ENCODE measurements at regions not wholly inside any gene's neighbourhood (a gene's known extent, or its start where the extent isn't known, plus 50 kb on each side); places are given as distances from the start of the nearest gene placed in this dataset.

DNA sequence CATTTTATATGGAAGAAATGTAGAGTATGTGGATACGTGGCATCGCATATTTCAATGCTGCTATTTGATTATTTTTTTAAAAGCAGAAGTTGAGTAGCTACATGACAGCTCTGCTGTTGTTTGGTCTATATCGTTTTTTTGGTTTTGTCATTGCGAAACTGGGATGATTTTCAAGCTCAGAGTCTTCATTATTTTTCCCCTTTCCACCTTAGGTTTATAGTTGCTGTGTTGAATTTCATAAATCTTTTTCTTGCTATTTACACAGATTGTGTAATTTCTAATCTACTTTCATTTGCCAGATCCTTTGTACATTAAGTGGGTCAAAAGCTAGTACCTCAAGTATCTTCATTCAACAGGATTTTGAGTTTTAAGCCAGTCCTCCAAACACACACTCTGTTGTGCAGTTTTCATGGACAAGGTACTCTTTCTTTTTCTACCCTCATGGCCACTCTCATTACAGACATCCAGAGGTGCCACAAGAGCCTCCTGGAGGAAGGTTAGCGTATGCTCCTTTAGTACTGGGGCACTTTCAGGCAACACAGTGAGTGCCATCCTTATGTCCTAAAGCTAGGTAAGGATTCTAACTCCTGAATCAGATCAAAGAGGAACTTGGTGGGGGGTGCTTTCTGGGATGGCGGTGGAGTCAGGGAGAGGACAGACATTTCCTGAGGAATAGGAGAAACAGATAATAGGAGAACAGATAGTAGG lies 123.2 kb downstream of the FHIP1A start:
- TF ChIP-seq, protein P1, sequence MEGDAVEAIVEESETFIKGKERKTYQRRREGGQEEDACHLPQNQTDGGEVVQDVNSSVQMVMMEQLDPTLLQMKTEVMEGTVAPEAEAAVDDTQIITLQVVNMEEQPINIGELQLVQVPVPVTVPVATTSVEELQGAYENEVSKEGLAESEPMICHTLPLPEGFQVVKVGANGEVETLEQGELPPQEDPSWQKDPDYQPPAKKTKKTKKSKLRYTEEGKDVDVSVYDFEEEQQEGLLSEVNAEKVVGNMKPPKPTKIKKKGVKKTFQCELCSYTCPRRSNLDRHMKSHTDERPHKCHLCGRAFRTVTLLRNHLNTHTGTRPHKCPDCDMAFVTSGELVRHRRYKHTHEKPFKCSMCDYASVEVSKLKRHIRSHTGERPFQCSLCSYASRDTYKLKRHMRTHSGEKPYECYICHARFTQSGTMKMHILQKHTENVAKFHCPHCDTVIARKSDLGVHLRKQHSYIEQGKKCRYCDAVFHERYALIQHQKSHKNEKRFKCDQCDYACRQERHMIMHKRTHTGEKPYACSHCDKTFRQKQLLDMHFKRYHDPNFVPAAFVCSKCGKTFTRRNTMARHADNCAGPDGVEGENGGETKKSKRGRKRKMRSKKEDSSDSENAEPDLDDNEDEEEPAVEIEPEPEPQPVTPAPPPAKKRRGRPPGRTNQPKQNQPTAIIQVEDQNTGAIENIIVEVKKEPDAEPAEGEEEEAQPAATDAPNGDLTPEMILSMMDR (IDR thresholded peaks at IDR 0.05): no peak

DNA sequence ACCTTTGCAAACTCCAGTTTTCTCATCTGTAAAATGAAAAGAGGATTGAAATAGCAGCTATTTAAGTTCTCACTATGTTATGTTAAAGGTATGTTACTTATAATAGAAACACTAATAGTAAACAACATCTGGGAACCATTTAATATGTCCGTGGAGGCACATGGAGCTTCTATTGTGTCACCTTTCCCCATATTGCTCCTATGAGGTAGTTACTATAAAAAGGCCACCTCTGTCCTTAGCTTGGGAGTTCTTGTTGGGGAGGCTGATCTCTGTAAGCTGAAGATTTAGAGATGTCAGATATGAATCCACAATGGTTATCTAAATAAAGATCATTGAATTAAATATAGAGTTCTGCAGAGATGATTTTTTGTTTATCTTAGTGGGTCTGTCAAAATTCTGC lies 125.2 kb downstream of the FHIP1A start:
- DNase-seq (ENCODE audit: low spot score) (no peak), ATAC-seq (ENCODE audit: low FRiP score) (no peak)
- TF ChIP-seq, protein P1 (IDR thresholded peaks at IDR 0.05): no peak

More for the DNA sequence above, 123.2 kb downstream of the FHIP1A start:
- no peak for DNase-seq (ENCODE audit: low spot score)
- peak; percentile 31 for ATAC-seq (ENCODE audit: low FRiP score)

DNA sequence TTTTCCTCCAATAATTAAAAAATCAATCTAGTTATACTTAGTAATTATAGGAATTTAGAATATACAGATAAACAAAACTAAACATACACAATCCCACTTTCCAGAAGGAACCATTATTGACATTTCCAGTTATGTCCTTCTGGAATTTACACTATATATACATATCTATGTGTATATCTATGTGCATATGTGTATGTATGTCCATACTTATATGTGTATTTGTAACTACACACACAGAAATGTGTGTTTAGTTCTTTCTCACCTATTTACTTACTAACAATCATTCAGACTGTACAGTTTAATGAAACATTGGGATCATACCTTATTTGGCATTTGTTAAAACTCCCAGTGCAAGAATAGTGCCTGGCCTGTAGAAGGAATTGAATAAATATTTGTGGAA lies 126.4 kb downstream of the FHIP1A start:
- TF ChIP-seq, protein P1 (IDR thresholded peaks at IDR 0.05): no peak
- no peak for ATAC-seq (ENCODE audit: low FRiP score)
- no peak for DNase-seq (ENCODE audit: low spot score)

DNA sequence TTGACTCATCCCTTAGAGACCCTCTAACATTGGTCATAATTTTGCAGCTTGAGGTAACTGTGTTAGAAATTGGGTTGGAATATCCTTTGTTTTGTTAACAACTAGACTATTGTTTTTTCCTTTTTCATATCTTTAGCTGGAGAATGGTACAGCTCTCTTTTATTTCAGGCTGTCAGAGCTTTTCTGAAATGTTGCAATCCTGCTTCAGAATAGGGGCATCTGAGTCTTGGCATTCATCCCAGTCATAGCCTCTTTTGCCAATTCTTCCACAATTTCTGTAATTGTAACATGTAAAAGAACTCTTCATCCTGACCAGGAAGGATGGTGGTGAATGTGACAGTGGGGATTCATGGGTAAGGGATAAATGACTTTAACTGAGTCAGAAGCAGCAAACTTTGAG lies 128.7 kb downstream of the FHIP1A start:
- TF ChIP-seq, protein P1 (IDR thresholded peaks at IDR 0.05): no peak
- DNase-seq (ENCODE audit: low spot score): no peak
- peak; percentile 12 for ATAC-seq (ENCODE audit: low FRiP score)

DNA sequence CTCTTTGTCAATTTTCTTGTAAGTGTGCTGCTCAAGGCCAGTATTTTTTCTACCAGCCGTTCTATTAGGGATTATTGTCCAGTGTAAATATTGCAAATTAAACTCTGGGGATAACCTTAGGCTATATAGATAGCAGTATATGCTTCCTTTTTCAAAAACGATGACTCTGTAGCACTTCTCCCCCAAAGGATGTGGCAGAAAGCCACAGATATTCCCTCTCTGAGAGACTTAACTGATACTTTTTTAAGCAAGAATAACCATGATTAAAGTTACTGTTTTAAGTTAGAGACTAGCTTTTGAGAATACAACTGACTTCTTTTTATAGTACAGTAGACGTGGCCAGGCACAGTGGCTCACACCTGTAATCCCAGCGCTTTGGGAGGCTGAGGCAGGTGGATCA lies 130.0 kb downstream of the FHIP1A start:
- ATAC-seq (ENCODE audit: low FRiP score): no peak
- TF ChIP-seq, protein P1 (IDR thresholded peaks at IDR 0.05): no peak

DNA sequence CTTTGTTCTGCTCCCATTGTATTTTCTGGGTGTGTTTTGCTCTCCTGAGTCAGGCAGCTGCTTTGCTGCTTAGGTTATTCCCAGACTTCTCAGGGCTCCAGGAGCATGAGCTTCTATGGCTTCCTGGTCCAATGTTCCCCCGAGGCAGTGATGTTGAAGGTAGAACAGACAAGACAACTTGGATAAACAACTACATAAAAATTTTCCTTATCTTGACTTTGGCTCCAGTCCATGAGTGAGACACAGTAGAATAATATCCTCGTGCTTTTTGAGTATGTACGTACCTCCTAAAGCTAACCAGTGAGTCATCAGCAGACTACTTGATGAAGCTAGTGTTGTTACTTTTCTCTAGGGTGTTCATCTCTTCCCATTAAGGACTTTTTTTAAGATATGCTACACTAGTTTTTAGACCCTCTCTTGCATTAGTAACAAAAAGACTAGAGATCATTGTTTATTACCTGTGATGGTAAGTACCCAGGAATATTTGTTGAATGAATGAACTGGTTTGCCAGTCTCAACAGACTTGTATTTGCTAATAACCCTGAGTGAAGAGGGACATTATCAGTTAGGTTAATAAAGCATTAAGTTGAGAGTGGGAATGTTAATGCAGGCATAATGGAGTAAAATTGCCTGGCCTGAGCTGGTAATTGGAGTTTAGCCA lies 131.9 kb downstream of the FHIP1A start:
- TF ChIP-seq, protein P1 (IDR thresholded peaks at IDR 0.05): no peak
- ATAC-seq (ENCODE audit: low FRiP score) (peak; percentile 90), DNase-seq (ENCODE audit: low spot score) (no peak)

More for the DNA sequence above, 130.0 kb downstream of the FHIP1A start:
- no peak for DNase-seq (ENCODE audit: low spot score)

All from omental fat pad (tissue), 3 donors.